ENCODE measurements at regions not wholly inside any gene's neighbourhood (a gene's known extent, or its start where the extent isn't known, plus 50 kb on each side); places are given as distances from the start of the nearest gene placed in this dataset.

DNA sequence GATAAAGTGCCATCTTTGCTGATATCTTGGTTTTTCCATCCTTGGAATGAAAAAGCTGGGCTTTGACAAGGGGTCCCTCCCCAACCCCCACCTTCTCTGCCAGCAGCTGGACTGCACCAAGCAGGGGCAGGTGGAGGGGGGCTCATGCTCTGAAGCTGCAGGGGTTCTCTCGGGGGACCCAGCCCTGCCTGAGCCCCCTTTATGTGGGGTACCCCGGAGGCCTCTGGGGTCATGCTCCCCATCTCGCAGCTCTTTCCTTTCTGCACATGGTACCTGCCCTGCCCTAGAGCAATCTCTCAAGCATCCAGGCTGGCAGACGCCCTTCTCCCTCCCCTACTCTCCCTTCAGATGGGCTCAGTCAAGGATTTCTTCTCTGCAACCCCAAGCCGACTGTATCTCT lies 146.7 kb upstream of the PTPN1 start:
- no peak for DNase-seq

DNA sequence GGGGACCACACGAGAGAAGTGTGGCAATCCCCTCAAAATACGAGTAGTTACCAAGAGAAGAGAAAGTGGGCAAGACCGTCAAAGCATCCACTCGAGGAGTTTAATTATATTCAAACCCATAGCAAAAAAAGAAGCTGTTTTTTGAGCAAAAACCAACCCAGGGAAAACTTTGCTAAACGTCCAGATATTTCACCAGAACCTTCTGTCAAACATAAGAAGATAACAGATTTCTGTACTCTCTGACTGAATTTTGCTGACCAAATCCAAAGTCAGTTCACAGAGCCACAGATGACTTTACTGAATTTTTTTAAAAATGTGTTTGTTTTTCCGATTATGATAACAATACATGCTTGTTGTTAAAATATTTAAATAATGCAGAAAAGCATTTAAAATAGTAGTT lies 145.6 kb upstream of the PTPN1 start:
- DNase-seq = no peak

DNA sequence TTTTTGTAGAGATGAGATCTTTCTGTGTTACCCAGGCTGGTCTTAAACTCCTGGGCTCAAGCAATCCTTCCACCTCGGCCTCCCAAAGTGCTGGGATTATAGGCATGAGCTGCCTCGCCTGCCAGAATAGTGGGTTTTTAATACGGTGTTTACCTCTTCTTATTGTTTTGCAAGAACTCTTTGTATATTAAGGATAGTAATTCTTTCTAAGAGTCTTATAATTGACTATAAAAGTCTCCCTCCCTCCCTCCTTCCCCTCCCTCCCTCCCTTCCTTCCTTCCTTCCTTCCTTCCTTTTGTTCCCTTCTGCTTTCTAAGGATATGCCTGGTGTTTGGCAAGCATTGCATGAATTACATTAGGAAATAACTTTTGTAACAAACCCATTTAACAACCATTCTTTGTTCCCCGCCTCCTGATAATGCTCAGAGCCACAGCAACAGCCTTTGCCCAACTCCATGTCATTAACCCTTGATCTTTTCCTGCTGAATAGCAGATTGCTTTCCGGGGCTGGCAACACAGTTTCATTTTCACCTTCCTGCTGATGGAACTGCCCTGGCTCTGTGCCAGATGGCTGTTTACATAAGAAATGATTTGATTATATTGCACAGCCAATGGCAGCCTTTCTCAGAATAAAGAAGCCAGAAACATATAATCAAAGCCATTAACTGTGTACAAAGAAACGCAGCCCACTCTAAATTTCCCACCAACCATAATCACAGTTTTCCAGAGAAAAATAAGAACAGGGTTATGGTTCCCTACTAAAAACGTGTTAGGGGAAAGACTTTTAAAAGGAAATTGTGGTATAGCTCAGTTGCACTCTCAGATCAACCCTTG lies 143.7 kb upstream of the PTPN1 start:
- DNase-seq = peak; percentile 97

DNA sequence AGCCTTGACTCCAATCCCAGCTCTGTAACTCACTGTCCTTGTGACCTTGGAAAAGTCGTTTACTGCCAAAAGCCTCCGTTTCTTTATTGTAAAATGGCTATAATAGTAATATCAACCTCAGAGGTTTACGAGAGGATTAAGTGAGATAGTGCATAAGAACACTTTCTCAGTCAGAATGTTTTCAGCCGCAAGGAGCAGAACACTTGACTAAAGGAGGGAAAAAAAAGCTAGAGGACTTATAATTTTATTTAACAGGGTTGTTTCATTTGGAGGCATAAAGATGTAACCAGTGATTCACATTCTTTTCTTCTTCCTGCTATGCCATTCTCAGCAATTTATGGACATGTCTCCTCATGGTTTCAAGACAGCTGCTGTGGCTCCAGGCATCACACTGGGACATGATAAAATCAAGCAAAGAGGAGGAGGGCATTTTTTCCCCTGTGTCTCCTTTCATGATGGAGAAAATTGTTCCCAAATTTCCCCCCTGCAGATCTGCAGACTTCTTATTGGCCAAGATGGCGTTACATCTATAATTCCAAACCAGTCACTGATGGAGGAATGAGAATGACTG lies 143.0 kb upstream of the PTPN1 start:
- DNase-seq = no peak

DNA sequence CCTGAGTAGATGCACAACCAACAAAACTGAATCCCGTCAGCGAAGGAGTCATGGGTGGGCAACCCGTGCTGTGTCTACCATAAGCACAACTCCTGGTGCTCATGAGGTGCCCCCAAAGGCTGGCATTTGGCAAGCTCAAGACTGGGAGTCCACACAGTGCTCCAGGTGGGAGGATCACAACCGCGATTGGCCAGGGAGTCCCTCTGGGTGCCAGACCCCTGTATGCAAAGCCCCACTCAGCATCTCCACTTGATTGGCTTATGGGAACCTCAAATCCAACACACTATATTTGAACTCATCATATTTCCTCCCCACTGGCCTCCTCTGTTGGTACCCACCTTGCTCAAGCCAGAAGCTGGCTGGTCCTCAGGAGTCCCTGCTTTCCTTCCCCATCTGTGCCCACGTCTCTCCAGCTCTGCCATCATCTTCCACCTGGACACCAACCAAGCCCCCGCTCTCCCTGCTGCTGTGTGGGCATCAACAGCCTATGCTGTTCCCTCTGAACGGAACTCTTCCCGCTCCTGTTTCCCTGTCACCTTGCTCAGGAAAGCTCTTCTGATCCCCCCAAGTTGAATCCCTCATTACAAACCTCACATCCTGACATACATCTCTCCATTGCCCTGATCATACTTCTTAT lies 142.3 kb upstream of the PTPN1 start:
- no peak for DNase-seq

GRCh38 chr20:50368386-50368785 lies 141.8 kb upstream of the PTPN1 start:
- no peak for DNase-seq

GRCh38 chr20:50368813-50369224 lies 141.4 kb upstream of the PTPN1 start:
- no peak for DNase-seq

DNA sequence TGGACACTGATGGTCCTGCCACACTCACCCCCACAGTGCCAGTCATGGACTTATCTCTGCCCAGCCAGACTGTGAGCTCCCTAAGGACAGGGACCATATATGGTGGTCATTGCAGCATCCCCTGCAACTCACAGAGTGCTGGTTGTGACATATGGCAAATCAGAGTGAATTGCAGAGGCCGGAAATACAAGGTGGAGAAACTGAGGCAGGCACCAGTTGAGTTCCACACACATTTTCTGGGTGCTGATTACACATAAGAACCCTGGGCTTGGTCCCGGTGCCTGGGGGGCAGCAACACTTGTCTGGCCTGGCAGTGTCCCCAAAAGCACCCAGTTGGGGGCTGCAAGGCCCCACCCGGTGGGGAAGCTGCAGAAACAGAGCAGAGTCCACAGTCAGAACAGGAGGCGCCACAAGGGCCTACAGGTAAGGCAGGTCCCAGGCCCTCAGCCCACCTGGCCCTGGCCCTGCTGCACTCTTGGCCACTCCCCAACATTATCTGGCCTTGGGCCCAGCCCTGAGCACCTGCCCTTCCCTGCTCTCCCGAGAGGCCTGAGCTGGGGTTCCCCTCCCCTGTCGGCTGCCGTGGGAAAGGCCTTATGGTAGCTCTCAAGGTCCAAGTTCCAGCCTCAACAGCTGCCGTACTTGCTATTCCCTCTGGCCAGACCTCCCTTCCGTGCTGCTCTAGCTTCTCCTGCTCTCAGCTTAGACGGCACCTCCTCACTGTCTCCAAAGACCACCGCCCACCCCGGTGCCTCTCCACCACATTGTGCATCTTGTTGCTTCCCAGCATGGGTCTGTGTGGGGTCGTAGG lies 140.8 kb upstream of the PTPN1 start:
- no peak for DNase-seq

- DNase-seq = no peak
These were observed 140.1 kb upstream of the PTPN1 start for GRCh38 chr20:50370036-50370566.

GRCh38 chr20:50371878-50372769 lies 138.1 kb upstream of the PTPN1 start:
- no peak for DNase-seq

- DNase-seq = no peak
These were observed 137.5 kb upstream of the PTPN1 start for GRCh38 chr20:50372770-50373088.

GRCh38 chr20:50373674-50374286 lies 136.4 kb upstream of the PTPN1 start:
- DNase-seq = no peak

GRCh38 chr20:50374541-50375078 lies 135.6 kb upstream of the PTPN1 start:
- DNase-seq = no peak

DNA sequence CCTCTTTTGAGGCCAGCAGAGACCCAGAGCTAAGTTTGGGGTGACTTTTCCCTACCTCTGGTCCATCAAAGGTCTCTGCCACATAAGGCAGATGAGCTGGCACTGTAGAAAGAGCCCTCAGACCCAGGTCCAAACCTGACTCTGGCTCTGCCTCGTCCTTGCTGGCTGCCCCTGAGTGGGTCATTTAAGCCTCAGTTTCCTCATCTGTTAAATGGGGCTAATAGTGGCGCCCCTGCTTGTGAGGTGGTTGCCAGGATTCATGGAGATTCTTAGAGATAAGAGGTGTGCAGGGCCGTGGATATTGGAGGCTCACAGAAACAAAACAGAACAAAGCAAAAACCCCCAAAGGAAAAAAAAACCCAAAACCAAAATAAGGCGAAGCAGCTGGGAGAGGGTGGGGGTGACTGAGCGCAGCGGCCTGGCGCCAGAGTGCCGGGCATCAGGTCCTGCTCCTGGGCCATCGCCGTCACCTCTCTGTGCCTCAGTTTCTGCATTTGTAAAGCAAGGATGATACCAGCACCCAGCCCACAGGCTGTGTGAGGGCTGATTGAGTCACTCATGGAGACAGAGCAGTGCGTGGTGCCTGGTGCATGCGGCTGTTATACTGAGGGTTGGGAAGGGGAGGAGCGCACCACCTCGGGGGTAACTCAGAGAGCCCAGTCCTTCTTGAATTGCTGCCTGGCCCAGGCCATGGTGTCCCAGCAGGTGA lies 133.8 kb upstream of the PTPN1 start:
- no peak for DNase-seq

DNA sequence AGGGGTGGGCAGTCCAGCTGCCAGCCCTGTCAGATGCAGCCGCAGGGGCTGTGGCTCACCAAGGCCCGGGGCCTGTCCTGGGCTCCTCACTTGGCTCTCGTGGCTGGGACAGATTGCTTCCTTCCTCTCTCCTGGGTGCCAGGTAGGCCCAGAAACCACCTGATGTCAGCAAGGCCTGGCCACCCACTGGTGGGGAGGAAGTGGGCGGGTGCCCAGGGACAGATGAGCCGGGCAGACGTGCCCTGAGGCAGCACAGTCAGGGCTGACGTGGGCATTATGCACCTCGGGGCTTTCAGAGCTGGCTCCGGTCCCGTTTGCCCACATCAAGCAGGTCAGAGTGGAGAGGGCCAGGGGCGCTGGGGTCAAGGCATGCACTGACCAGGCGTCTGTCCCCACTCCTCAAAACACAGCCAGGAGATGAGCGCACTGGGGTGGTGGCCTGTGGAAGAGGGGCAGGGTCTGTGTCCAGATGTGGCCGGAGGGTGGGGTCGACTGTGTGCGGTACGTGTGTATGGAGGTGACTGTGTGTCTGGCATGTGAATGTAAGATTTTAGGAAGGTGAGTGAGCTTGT lies 133.2 kb upstream of the PTPN1 start:
- DNase-seq = no peak

- no peak for DNase-seq
These were observed 131.8 kb upstream of the PTPN1 start for GRCh38 chr20:50378170-50379000.

- no peak for DNase-seq
These were observed 130.9 kb upstream of the PTPN1 start for GRCh38 chr20:50379049-50379990.

GRCh38 chr20:50379991-50380696 lies 130.0 kb upstream of the PTPN1 start:
- no peak for DNase-seq

Measured in NCI-H2227 treated with DMSO at 0.1 percent for 48 hours (cell line).